Daoy (cell line): ENCODE measurements at regions not wholly inside any gene's neighbourhood (a gene's known extent, or its start where the extent isn't known, plus 50 kb on each side); places are given as distances from the start of the nearest gene placed in this dataset.

Experiments used
- DNase-seq: peaks from one replicate; pipeline ENCODE4 v3.0.0-alpha.2; 2015; ENCODE audit warnings: low read depth

GRCh38 chr1:80799457-80799856 lies 1001.3 kb upstream of the ADGRL2 start:
- no peak for DNase-seq

GRCh38 chr1:80779275-80779674 lies 1021.5 kb upstream of the ADGRL2 start:
- no peak for DNase-seq

GRCh38 chr1:80778094-80778840 lies 1022.5 kb upstream of the ADGRL2 start:
- no peak for DNase-seq

GRCh38 chr1:80776266-80776665 lies 1024.5 kb upstream of the ADGRL2 start:
- no peak for DNase-seq

- DNase-seq = no peak
Measured at GRCh38 chr1:80769208-80769750, 1031.5 kb upstream of the ADGRL2 start.

DNA sequence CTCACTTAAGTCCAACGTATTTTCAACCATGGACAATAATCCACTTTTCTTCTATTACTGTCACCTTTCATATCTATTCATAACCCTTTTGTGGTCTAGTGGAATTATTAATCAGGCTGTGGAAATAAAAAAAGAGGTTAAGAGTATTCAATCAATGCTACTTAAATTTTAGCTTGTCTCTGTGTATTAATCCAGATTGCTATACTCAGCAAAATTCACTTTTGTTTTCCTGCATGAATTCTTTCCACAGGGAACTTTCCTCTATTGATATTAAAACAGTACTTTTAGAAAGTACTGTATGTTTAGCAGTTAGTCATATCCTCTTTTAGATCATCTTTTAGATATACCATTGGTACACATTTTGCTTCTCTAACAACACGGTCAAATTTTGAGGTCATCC lies 1033.0 kb upstream of the ADGRL2 start:
- DNase-seq = no peak

- DNase-seq = no peak
Measured at GRCh38 chr1:80759354-80759753, 1041.4 kb upstream of the ADGRL2 start.

GRCh38 chr1:80755944-80756343 lies 1044.8 kb upstream of the ADGRL2 start:
- no peak for DNase-seq

GRCh38 chr1:80751204-80751603 lies 1049.5 kb upstream of the ADGRL2 start:
- no peak for DNase-seq

DNA sequence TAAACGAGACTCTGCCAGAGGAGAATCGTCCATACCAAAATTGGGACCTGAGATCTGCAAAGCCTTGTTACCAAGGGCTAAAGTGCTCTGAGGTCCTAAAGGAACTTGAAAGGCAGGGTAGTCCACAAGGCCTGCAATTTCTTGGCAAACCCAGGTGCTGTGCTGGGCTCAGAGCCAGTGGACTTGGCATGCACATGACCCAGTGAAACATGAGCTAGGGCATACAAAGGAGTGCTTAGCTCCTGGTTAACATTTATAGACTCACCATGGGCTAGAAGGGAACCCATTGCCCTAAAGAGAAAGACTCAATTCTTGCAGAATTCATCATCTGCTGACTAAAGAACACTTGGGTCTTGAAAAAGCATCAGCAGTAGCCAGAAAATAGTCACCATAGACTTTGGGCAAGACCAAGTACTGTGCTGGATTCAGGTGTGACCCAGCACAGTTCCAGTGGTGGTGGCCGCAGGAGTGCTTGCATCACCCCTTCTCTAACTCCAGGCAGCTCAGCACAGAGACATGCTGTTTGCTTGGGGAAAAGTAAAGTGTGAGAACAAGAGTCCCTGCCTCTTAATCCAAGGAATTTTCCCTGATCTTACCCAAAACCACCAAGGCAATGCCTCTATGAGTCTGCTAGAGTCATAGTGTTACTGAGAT lies 1069.4 kb upstream of the ADGRL2 start:
- no peak for DNase-seq

- no peak for DNase-seq
Measured at GRCh38 chr1:80722611-80723010, 1078.1 kb upstream of the ADGRL2 start.

- DNase-seq = no peak
Measured at GRCh38 chr1:80706526-80706925, 1094.2 kb upstream of the ADGRL2 start.

- DNase-seq = no peak
Measured at GRCh38 chr1:80678438-80678837, 1122.3 kb upstream of the ADGRL2 start.

- DNase-seq = no peak
Measured at GRCh38 chr1:80675454-80675853, 1125.3 kb upstream of the ADGRL2 start.

- no peak for DNase-seq
Measured at GRCh38 chr1:80673935-80674597, 1126.7 kb upstream of the ADGRL2 start.

DNA sequence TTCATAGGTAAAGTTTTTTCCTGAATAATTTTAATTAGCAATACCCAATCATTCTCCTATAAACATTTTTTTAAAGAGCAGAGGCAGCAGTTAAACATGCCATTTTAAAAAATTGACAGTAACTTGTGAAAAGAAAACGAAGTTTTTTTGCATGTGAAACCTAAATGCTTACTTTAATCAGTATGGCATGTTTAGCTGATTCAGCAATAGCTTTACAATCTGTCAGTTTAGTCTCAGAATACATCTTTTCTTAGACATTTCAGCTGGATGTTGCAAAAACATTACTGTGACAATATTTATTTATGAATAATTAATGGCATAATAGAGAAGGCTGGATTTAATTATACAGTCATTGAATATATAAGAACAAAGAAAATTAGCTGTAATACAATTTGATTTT lies 1132.4 kb upstream of the ADGRL2 start:
- DNase-seq = no peak

GRCh38 chr1:80666073-80666472 lies 1134.7 kb upstream of the ADGRL2 start:
- DNase-seq = no peak

- DNase-seq = no peak
Measured at GRCh38 chr1:80659161-80659560, 1141.6 kb upstream of the ADGRL2 start.

GRCh38 chr1:80657707-80658106 lies 1143.0 kb upstream of the ADGRL2 start:
- no peak for DNase-seq

DNA sequence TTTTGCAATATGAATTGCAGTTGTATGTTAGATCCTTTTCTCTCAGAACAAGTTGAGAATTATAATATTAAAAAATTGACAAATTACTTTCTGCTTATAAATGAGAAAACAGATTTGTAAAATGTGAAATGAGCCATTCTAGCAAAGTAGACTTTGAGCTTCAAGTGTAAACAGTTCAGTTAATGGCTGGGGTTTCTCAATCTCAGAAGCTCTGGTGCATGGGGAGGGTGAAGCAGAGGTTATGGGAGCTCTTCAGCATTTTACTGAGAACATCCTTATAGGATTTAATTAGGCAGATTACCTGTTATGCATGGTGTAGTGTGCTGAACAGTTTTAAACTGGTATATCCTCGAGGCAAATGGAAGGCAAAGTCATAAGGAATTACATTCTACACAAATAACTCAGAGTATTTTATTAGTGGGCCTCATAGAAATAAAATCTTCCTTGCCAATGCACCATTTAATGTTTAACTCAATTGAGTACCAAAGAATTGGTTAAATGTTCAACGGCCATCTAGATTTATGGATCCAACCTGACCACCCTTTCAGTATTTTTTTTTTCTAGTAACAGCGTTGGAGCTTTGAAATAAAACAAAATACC lies 1143.6 kb upstream of the ADGRL2 start:
- DNase-seq = no peak

GRCh38 chr1:80656641-80657040 lies 1144.1 kb upstream of the ADGRL2 start:
- no peak for DNase-seq

GRCh38 chr1:80656014-80656636 lies 1144.6 kb upstream of the ADGRL2 start:
- DNase-seq = no peak
